ENCODE measurements at regions not wholly inside any gene's neighbourhood (a gene's known extent, or its start where the extent isn't known, plus 50 kb on each side); places are given as distances from the start of the nearest gene placed in this dataset.
"Not testable (repeated sequence)": the region's sequence is repeated elsewhere in the genome, so short reads cannot be mapped to it uniquely, and the experiment has no call there.

DNA sequence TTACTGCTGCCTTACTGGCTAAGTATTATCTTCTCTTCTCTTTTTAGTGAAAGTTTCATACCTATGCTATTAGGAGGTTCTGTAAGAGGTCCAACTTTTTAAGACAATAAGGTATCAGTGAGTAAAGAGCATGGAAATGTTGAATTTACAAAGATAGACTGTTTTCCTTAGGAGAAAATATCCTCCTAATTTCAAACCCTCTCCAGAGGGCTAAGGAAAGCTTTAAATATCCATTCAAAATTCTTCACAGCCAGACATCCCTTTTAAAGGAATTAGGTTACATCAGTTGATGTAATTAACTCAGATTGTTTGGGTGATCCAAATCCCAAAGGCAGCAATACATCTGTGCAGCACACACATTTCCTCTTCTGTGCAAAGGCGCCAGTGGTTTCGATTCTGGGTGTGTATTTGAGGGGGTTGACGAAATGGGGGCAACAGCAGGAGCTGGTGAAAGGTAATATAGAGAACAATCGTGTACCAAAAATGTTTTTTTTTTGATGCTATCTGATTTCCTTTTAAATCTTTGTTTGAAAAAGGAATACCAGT is 273.8 kb upstream of the RPS23 start:
- no peak for DNase-seq (ENCODE audit: low read depth in 2 of 2)

- no peak for DNase-seq (ENCODE audit: low read depth in 2 of 2)
These were observed 273.0 kb upstream of the RPS23 start for GRCh38 chr5:82551192-82551591.

DNA sequence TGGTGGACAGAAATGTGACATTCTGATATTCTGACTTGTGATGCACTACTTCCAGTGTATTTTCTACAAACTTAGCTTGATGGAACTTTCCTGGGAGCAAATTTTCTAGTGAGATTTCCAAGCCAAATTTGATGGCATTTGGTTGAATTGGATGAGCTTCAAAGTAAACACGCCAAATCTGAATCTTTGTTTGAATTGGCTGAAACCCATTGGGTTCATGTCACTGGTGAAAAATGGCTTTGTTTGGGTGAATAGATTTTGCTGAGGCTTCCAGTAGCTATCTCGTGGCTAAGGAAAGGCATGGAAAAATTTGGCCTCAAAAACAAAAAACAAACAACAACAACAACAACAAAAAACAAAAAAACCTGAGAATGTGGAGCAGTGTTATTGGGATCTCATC is 271.1 kb upstream of the RPS23 start:
- no peak for DNase-seq (ENCODE audit: low read depth in 2 of 2)

- no peak for DNase-seq (ENCODE audit: low read depth in 2 of 2)
These were observed 265.9 kb upstream of the RPS23 start for GRCh38 chr5:82544004-82544403.

DNA sequence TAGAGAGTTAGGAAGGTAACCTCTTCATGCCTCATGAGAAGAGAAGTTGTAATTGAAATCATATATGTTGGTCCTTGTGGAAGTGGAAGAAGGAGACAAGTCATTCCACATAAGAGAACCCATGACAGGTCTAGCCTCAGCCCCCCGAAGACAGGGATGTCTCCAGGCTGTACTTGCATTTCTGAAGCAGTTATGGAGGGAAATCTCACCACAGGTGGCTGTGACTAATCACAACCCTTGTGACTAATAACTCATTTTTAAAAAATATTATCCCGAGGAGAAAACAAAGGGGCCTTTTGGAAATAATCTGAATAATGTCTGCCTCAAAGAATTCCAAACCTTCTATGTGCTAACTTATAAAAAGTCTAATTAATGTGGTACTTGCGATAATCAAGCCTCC is 262.1 kb upstream of the RPS23 start:
- no peak for DNase-seq (ENCODE audit: low read depth in 2 of 2)

DNA sequence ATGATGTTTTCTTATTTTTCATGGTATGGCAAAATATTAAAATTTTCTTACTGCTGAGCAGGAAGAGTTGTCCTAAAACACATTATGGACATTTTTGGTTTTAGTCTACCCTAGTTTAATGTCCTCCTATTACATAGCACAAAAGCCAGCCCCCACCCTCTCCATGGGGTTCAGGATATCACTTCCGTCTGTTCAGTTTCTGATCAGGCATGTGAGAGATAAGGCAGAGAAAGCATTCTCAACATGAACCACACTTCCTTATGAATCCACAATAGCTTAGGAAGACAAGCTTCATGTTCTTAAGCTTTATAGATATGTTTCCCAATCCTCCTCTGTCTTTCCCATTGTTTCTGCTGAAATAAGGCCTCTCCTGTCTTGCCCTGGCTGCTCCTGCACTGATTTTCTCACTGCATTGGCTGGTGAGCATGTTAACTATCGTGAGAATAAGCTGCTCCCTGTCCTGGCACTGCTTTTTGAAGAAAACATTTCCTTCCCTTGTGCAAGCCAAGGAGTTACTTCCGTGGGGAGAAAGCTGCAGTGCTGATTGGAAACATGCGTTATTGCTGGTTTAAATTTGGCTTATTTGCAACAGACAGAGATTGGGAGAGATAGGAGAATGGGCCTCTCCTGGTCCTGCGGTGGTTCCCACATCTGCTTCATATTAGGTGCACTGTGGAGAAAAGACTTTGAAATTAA is 260.3 kb upstream of the RPS23 start:
- no peak for DNase-seq (ENCODE audit: low read depth in 2 of 2)

- DNase-seq (ENCODE audit: low read depth in 2 of 2), result no peak
These were observed 259.6 kb upstream of the RPS23 start for GRCh38 chr5:82537687-82538306.

DNA sequence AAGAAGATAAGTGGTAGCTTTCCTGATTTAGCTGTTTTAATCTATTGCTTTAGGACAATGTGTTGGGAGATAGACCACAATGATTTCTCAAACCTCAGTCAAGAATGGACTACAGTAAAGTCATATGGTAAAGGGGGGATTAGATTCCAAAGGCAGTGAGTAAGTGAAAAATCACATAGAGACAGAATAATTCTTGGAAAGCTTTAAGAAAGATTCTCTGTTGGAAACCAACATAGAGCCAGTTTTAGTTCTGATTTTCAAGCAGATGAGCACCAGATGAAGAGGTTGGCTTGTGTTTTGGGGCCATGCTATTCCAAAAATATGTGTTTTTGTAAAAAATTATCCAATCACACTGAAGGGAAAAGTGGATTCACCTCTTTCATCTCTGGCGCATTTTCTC is 256.8 kb upstream of the RPS23 start:
- no peak for DNase-seq (ENCODE audit: low read depth in 2 of 2)

DNA sequence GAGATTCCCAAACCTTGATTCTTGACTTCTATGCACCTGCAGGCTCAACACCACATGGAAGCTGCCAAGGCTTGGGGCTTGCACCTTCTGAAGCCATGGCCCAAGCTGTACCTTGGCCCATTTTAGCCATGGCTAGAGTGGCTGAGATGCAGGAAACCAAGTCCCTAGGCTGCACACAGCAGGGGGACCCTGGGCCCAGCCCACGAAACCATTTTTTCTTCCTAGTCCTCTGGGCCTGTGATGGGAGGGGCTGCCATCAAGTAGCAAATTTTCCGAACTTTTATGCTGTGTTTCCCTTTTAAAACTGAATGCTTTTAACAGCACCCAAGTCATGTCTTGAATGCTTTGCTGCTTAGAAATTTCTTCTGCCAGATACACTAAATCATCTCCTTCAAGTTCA is 253.9 kb upstream of the RPS23 start:
- not testable (repeated sequence) for DNase-seq (ENCODE audit: low read depth in 2 of 2)

- no peak for DNase-seq (ENCODE audit: low read depth in 2 of 2)
These were observed 248.4 kb upstream of the RPS23 start for GRCh38 chr5:82526540-82526939.

DNA sequence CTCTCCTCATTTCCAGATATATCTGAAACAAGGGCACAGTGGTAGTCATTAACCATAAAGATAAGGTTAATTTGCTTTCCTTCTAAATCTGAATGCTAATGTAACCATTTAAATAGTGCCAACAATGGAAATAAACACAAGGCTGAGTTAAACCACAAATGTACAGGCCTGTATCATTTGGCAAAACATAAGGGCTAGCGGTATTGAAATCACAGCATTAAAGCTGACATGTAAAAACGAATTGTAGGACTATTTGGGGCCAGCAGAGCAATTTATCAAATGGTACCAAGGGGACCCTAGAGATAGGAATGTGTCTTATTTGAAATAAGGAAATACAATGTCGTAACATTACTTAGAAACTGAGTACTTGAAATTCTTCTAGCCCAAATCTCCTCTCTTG is 247.5 kb upstream of the RPS23 start:
- no peak for DNase-seq (ENCODE audit: low read depth in 2 of 2)

- DNase-seq (ENCODE audit: low read depth in 2 of 2), result no peak
These were observed 245.5 kb upstream of the RPS23 start for GRCh38 chr5:82523633-82524032.

DNA sequence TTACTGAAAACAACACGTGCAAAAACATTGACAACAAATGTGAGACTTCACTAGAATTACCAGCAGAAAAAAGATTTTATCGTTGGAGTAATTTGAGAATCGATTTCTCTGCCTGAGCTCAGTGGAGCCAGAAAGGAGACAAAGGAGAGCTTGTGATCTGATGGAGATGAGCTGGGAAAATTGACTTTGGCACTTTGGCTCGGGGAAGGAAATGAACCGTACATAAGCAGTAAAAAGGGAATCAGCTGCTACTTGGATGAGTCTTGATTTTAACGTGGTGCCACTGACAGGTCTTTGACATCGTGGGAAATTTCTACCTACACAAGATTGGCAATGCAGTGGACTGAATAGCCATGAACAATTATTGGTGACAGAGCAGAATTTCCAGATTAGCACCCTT is 244.7 kb upstream of the RPS23 start:
- DNase-seq (ENCODE audit: low read depth in 2 of 2), result no peak

GRCh38 chr5:82521431-82522051 is 243.4 kb upstream of the RPS23 start:
- no peak for DNase-seq (ENCODE audit: low read depth in 2 of 2)

GRCh38 chr5:82519558-82519957 is 241.4 kb upstream of the RPS23 start:
- no peak for DNase-seq (ENCODE audit: low read depth in 2 of 2)

- DNase-seq (ENCODE audit: low read depth in 2 of 2), result no peak
These were observed 239.5 kb upstream of the RPS23 start for GRCh38 chr5:82517544-82518075.

GRCh38 chr5:82513738-82514137 is 235.6 kb upstream of the RPS23 start:
- DNase-seq (ENCODE audit: low read depth in 2 of 2), result no peak

DNA sequence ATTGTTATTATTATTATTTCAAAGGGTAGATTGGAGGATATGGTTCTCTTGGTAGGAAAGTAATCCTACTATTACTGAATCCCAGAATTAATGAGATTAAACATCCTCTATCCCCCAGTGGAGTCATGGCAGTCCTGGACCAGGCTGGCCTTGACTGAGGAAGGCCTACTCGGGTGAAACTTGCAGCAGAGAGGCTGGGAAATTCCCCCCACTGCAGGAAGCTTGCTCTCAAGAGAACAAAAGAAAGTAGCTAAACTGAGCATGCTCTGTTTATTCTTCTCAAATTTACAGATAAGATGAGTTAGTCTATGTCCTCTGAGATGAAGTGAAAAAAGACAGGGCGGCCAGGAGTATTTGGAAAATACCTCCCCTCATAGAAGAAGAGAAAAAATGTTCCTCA is 233.9 kb upstream of the RPS23 start:
- no peak for DNase-seq (ENCODE audit: low read depth in 2 of 2)

- DNase-seq (ENCODE audit: low read depth in 2 of 2), result no peak
These were observed 233.0 kb upstream of the RPS23 start for GRCh38 chr5:82511134-82511533.

DNA sequence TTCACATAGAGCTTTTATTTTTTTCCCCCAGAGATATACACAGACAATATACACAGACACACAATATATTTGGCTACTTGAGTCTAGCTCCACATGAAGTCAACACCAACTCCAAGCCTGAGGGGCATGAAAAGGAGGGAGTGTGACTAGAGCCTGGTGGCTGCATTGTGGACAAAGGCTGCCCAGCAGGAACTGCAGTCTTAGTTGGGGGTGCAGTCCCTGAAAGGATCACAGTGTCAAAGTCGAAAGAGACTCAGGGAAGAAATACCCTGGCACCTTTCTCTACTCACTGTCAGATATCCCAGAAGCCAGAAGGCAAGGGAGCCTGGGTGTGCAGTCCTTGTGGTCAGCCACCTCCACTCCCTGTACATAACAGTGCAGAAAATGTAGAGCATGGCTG is 231.6 kb upstream of the RPS23 start:
- no peak for DNase-seq (ENCODE audit: low read depth in 2 of 2)

DNA sequence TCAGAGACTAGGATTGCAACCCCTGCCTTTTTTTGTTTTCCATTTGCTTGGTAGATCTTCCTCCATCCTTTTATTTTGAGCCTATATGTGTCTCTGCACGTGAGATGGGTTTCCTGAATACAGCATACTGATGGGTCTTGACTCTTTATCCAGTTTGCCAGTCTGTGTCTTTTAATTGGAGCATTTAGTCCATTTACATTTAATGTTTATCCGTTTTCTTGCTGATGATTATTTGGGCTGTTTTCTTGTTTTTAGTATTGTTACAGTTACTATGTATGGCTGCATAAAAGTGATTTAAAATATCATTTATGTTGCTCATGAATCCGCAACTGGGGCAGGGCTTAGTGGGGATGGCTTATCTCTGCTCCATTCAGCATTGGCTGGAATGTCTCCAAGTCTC is 228.2 kb upstream of the RPS23 start:
- DNase-seq (ENCODE audit: low read depth in 2 of 2), result not testable (repeated sequence)

- DNase-seq (ENCODE audit: low read depth in 2 of 2), result no peak
These were observed 221.6 kb upstream of the RPS23 start for GRCh38 chr5:82499725-82500244.

DNA sequence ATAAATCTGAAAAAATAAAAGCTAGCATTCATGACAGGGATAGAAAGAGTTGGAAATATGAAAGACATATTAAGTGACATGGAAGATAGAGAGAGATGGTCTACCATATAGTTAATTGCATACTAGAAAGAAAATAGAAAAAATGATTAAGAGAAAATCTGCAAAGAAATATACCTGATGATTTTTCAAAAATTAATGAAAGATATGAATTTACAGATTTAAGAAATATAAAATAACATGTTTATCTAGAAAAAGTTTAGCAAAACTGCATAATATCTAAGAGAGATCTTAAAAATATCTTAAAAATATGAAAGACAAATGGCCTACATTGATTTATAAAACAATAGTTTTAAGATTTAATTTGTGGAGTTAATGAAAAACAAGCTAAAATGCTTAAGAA is 219.1 kb upstream of the RPS23 start:
- DNase-seq (ENCODE audit: low read depth in 2 of 2), result no peak
